ENCODE measurements at regions not wholly inside any gene's neighbourhood (a gene's known extent, or its start where the extent isn't known, plus 50 kb on each side); places are given as distances from the start of the nearest gene placed in this dataset.
A peak's percentile ranks its signal among the peaks of the same experiment; 100 is the strongest.

GRCh38 chr17:79315358-79316105 lies 240.9 kb downstream of the ENGASE start:
- DNase-seq (ENCODE audit: low spot score) (no peak), ATAC-seq (ENCODE audit: low FRiP score) (no peak)
- no peak for TF ChIP-seq CTCF (IDR thresholded peaks at IDR 0.05)

GRCh38 chr17:79314617-79315357 lies 240.2 kb downstream of the ENGASE start:
- ATAC-seq (ENCODE audit: low FRiP score): no peak

GRCh38 chr17:79311373-79311772 lies 236.7 kb downstream of the ENGASE start:
- no peak for ATAC-seq (ENCODE audit: low FRiP score)
- no peak for TF ChIP-seq CTCF (IDR thresholded peaks at IDR 0.05)
- no peak for DNase-seq (ENCODE audit: low spot score)

More at GRCh38 chr17:79314617-79315357, 240.2 kb downstream of the ENGASE start:
- DNase-seq (ENCODE audit: low spot score): no peak
- TF ChIP-seq CTCF (IDR thresholded peaks at IDR 0.05): no peak

- no peak for ATAC-seq (ENCODE audit: low FRiP score)
Observed at GRCh38 chr17:79306424-79307318, 232.0 kb downstream of the ENGASE start.

GRCh38 chr17:79305768-79306423 lies 231.3 kb downstream of the ENGASE start:
- DNase-seq (ENCODE audit: low spot score): no peak
- peak; percentile 53 for ATAC-seq (ENCODE audit: low FRiP score)
- TF ChIP-seq CTCF (IDR thresholded peaks at IDR 0.05): no peak

More at GRCh38 chr17:79306424-79307318, 232.0 kb downstream of the ENGASE start:
- DNase-seq (ENCODE audit: low spot score): no peak
- no peak for TF ChIP-seq CTCF (IDR thresholded peaks at IDR 0.05)

GRCh38 chr17:79305376-79305767 lies 230.7 kb downstream of the ENGASE start:
- no peak for TF ChIP-seq CTCF (IDR thresholded peaks at IDR 0.05)
- DNase-seq (ENCODE audit: low spot score) (no peak), ATAC-seq (ENCODE audit: low FRiP score) (no peak)
